ENCODE measurements at regions not wholly inside any gene's neighbourhood (a gene's known extent, or its start where the extent isn't known, plus 50 kb on each side); places are given as distances from the start of the nearest gene placed in this dataset.
A peak's percentile ranks its signal among the peaks of the same experiment; 100 is the strongest.

GRCh38 chr11:134714021-134714656, 302.1 kb upstream of the B3GAT1 start:
- DNase-seq: peak; percentile 17

GRCh38 chr11:134712228-134713145, 300.4 kb upstream of the B3GAT1 start:
- no peak for DNase-seq

- DNase-seq: no peak
These were observed 299.5 kb upstream of the B3GAT1 start for GRCh38 chr11:134711588-134711987.

- DNase-seq: no peak
These were observed 298.9 kb upstream of the B3GAT1 start for GRCh38 chr11:134710861-134711407.

- no peak for DNase-seq
These were observed 293.8 kb upstream of the B3GAT1 start for GRCh38 chr11:134705858-134706257.

GRCh38 chr11:134702827-134703226, 290.8 kb upstream of the B3GAT1 start:
- DNase-seq: no peak

- no peak for DNase-seq
These were observed 289.6 kb upstream of the B3GAT1 start for GRCh38 chr11:134701564-134702165.

GRCh38 chr11:134700101-134700640, 288.1 kb upstream of the B3GAT1 start:
- DNase-seq: no peak

- DNase-seq: no peak
These were observed 284.4 kb upstream of the B3GAT1 start for GRCh38 chr11:134696455-134696854.

- no peak for DNase-seq
These were observed 279.9 kb upstream of the B3GAT1 start for GRCh38 chr11:134691985-134692384.

GRCh38 chr11:134691295-134691873, 279.3 kb upstream of the B3GAT1 start:
- DNase-seq: no peak

GRCh38 chr11:134689886-134690285, 277.8 kb upstream of the B3GAT1 start:
- DNase-seq: no peak

- no peak for DNase-seq
These were observed 275.5 kb upstream of the B3GAT1 start for GRCh38 chr11:134687548-134687947.

GRCh38 chr11:134686460-134687061, 274.5 kb upstream of the B3GAT1 start:
- no peak for DNase-seq

GRCh38 chr11:134685793-134686380, 273.8 kb upstream of the B3GAT1 start:
- DNase-seq: no peak

- DNase-seq: no peak
These were observed 272.5 kb upstream of the B3GAT1 start for GRCh38 chr11:134684576-134684975.

GRCh38 chr11:134683860-134684259, 271.8 kb upstream of the B3GAT1 start:
- no peak for DNase-seq

- no peak for DNase-seq
These were observed 270.5 kb upstream of the B3GAT1 start for GRCh38 chr11:134682577-134682976.

GRCh38 chr11:134679592-134679991, 267.6 kb upstream of the B3GAT1 start:
- DNase-seq: no peak

GRCh38 chr11:134678744-134679143, 266.7 kb upstream of the B3GAT1 start:
- DNase-seq: no peak

- DNase-seq: no peak
These were observed 266.0 kb upstream of the B3GAT1 start for GRCh38 chr11:134677891-134678551.

Data from NCI-H524 treated with DMSO at 0.1 percent for 48 hours (cell line).